SU-DHL-6 (cell line): ENCODE measurements at regions not wholly inside any gene's neighbourhood (a gene's known extent, or its start where the extent isn't known, plus 50 kb on each side); places are given as distances from the start of the nearest gene placed in this dataset.

Experiments used
- EZH2phosphoT487 ChIP-seq: fragments of 200-600 bp; sonication (generic), shearing (Covaris generic); conservative IDR thresholded peaks from 2 replicates; pipeline ENCODE4 v1.6.1; 2018; ENCODE audit warnings: mild to moderate bottlenecking, antibody characterized with exemption, low read length, moderate library complexity, mixed read lengths
- TF ChIP-seq, protein P1 (sequence below): fragments of 200-600 bp; sonication (generic); IDR thresholded peaks from one replicate; pipeline ENCODE4 v1.5.1; 2017; ENCODE audit warnings: antibody characterized with exemption, mild to moderate bottlenecking, low read length, moderate library complexity; ENCODE audit not compliant: insufficient read depth, poor library complexity, severe bottlenecking

DNA sequence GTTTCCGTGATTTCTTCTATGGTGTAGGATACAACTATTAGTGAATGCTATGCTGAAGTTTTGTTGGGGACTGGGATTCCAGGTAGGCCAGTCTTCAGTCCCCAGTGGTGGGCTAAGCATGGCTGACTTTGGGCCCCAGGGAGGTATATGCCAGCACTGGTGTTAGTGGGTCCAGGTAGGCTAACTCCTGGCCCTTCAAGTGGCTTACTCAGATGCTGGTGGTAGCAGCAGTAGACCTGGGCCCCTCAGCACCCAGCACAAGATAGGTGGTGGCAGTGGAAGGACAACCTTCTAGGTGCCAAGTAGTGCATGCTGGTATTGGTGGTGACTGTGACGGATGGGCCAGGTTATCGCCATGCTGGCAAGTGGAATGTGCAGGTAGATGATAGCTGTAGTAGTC lies 955.1 kb downstream of the TMTC2 start:
- TF ChIP-seq, protein P1, sequence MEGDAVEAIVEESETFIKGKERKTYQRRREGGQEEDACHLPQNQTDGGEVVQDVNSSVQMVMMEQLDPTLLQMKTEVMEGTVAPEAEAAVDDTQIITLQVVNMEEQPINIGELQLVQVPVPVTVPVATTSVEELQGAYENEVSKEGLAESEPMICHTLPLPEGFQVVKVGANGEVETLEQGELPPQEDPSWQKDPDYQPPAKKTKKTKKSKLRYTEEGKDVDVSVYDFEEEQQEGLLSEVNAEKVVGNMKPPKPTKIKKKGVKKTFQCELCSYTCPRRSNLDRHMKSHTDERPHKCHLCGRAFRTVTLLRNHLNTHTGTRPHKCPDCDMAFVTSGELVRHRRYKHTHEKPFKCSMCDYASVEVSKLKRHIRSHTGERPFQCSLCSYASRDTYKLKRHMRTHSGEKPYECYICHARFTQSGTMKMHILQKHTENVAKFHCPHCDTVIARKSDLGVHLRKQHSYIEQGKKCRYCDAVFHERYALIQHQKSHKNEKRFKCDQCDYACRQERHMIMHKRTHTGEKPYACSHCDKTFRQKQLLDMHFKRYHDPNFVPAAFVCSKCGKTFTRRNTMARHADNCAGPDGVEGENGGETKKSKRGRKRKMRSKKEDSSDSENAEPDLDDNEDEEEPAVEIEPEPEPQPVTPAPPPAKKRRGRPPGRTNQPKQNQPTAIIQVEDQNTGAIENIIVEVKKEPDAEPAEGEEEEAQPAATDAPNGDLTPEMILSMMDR = no peak
- no peak for TF ChIP-seq EZH2phosphoT487
